ENCODE measurements at regions not wholly inside any gene's neighbourhood (a gene's known extent, or its start where the extent isn't known, plus 50 kb on each side); places are given as distances from the start of the nearest gene placed in this dataset.

DNA sequence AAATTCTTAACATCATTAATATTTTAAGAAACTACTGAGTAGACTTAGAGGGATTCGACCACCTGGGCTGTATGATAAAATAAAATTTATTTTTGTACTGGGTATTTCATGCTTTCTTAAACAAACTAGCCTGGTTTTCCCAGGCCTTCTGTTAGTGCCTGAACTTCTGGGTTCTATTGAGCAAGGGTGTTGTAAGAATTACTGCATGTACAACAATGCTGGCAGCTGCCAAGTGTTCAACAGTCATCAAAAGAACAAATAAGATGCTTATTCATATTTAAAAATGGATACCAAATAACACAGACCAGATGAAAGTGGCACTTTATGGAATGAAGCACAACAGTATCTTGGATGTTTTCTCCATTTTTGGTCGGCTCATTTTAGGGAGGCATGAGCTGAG is 123.2 kb upstream of the FBXL7 start:
- H3K4me3 ChIP-seq (ENCODE audit: low read depth, low read length), result no peak overlapping the region
- DNase-seq (ENCODE audit: low read depth), result no peak
- TF ChIP-seq CTCF (IDR thresholded peaks at IDR 0.05; ENCODE audit: control insufficient read depth, extremely low read depth, insufficient read depth), result no peak

GRCh38 chr5:15376088-15376487 is 123.9 kb upstream of the FBXL7 start:
- no peak for DNase-seq (ENCODE audit: low read depth)
- H3K4me3 ChIP-seq (ENCODE audit: low read depth, low read length), result no peak overlapping the region
- no peak for TF ChIP-seq CTCF (IDR thresholded peaks at IDR 0.05; ENCODE audit: control insufficient read depth, extremely low read depth, insufficient read depth)

- no peak overlapping the region for H3K4me3 ChIP-seq (ENCODE audit: low read depth, low read length)
- no peak for TF ChIP-seq CTCF (IDR thresholded peaks at IDR 0.05; ENCODE audit: control insufficient read depth, extremely low read depth, insufficient read depth)
- DNase-seq (ENCODE audit: low read depth), result no peak
These were observed 124.4 kb upstream of the FBXL7 start for GRCh38 chr5:15375559-15375958.

DNA sequence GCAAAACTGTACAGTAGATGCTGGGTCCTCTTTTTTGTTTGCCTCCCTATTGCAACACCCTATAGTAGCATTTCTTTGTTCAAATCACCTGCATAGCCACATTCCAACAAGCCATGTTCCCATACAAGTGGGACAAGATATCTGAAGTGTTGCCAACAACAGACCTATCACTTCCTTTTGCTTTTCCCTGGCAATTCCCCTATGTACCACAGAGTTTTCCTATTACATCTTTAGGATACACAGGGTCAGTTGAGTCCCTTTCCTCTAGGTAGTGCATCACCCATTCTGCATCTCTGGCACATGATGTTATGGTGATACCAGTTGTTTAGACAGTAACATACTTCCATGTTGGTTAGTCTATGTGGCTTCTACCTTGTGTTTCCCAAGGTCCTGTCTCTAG is 125.1 kb upstream of the FBXL7 start:
- H3K4me3 ChIP-seq (ENCODE audit: low read depth, low read length), result no peak overlapping the region
- no peak for TF ChIP-seq CTCF (IDR thresholded peaks at IDR 0.05; ENCODE audit: control insufficient read depth, extremely low read depth, insufficient read depth)
- no peak for DNase-seq (ENCODE audit: low read depth)

DNA sequence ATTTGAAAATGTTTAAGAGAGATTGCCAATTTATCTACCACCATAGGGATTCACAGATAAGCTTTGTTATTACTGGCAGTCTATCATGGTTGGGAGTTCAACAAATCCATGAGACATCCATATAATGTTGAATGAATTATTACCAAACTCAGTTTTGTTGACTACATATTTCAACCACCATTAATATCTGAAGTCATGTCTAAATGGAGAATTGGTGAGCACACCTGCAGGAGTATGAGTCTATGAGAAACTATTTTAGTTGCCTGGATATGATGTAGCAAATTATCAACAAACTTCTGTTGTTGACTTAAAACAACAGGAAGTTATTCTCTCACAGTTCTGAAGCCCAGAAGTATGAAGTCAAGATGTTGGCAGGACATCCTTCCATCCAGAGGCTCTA is 126.8 kb upstream of the FBXL7 start:
- no peak overlapping the region for H3K4me3 ChIP-seq (ENCODE audit: low read depth, low read length)
- no peak for TF ChIP-seq CTCF (IDR thresholded peaks at IDR 0.05; ENCODE audit: control insufficient read depth, extremely low read depth, insufficient read depth)

GRCh38 chr5:15371184-15371583 is 128.8 kb upstream of the FBXL7 start:
- TF ChIP-seq CTCF (IDR thresholded peaks at IDR 0.05; ENCODE audit: control insufficient read depth, extremely low read depth, insufficient read depth), result no peak
- no peak overlapping the region for H3K4me3 ChIP-seq (ENCODE audit: low read depth, low read length)
- no peak for DNase-seq (ENCODE audit: low read depth)

More for the DNA sequence above, 126.8 kb upstream of the FBXL7 start:
- DNase-seq (ENCODE audit: low read depth), result no peak

GRCh38 chr5:15368835-15369234 is 131.1 kb upstream of the FBXL7 start:
- no peak for TF ChIP-seq CTCF (IDR thresholded peaks at IDR 0.05; ENCODE audit: control insufficient read depth, extremely low read depth, insufficient read depth)
- DNase-seq (ENCODE audit: low read depth), result no peak
- no peak overlapping the region for H3K4me3 ChIP-seq (ENCODE audit: low read depth, low read length)
